PFSK-1 (cell line): ENCODE measurements at regions not wholly inside any gene's neighbourhood (a gene's known extent, or its start where the extent isn't known, plus 50 kb on each side); places are given as distances from the start of the nearest gene placed in this dataset.

Experiments used
- FOXP2 ChIP-seq: optimal IDR thresholded peaks from 2 replicates; pipeline ENCODE3; 2011; ENCODE audit warnings: borderline replicate concordance, control low read depth, inconsistent platforms; ENCODE audit not compliant: insufficient read depth; ENCODE audit errors: extremely low read length, extremely low read depth
- POLR2AphosphoS5 ChIP-seq: IDR thresholded peaks from 2 replicates; pipeline ENCODE4 v1.6.1; 2012; ENCODE audit warnings: low read depth, mild to moderate bottlenecking, control low read depth, low read length, moderate library complexity
- SIN3A ChIP-seq: IDR thresholded peaks from 2 replicates; pipeline ENCODE4 v1.6.1; 2012; ENCODE audit warnings: mild to moderate bottlenecking, low read length, moderate library complexity, borderline replicate concordance; ENCODE audit not compliant: insufficient read depth
- TAF1 ChIP-seq: IDR thresholded peaks from 2 replicates; pipeline ENCODE4 v1.6.1; 2012; ENCODE audit warnings: low read length, control low read depth, borderline replicate concordance; ENCODE audit not compliant: insufficient read depth
- TF ChIP-seq, protein P1 (sequence below), 2 experiments: IDR thresholded peaks; 2 replicates each; pipeline versions ENCODE4 v1.6.1 to v1.8.0; 2011 to 2012; ENCODE audit warnings: low read depth in 2 of 2, low read length in 2 of 2, control low read depth in 1 of 2, inconsistent platforms in 1 of 2, mild to moderate bottlenecking in 1 of 2, moderate library complexity in 1 of 2; ENCODE audit not compliant: insufficient read depth in 1 of 2

DNA sequence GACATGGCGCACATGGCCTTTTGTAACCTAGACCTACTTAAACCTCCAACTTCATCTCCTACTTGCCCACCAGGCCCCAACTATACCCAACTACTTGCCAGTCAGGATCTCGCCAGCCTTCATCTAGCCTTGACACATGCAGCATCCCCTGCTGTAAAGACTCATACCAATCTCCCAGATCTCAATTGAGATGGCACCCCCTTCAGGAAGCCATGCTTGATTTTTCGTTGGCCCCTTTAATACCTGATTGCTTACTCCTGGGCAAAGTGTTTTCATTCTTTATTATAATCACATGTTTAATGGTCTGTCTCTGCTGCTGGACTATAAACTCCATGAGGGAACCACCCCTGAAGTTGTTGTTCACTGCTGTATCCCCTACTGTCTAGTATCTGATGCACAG is 150.8 kb downstream of the SOX2 start:
- TF ChIP-seq POLR2AphosphoS5 (no peak), TAF1 (no peak), SIN3A (no peak), FOXP2 (no peak)
- TF ChIP-seq, protein P1, sequence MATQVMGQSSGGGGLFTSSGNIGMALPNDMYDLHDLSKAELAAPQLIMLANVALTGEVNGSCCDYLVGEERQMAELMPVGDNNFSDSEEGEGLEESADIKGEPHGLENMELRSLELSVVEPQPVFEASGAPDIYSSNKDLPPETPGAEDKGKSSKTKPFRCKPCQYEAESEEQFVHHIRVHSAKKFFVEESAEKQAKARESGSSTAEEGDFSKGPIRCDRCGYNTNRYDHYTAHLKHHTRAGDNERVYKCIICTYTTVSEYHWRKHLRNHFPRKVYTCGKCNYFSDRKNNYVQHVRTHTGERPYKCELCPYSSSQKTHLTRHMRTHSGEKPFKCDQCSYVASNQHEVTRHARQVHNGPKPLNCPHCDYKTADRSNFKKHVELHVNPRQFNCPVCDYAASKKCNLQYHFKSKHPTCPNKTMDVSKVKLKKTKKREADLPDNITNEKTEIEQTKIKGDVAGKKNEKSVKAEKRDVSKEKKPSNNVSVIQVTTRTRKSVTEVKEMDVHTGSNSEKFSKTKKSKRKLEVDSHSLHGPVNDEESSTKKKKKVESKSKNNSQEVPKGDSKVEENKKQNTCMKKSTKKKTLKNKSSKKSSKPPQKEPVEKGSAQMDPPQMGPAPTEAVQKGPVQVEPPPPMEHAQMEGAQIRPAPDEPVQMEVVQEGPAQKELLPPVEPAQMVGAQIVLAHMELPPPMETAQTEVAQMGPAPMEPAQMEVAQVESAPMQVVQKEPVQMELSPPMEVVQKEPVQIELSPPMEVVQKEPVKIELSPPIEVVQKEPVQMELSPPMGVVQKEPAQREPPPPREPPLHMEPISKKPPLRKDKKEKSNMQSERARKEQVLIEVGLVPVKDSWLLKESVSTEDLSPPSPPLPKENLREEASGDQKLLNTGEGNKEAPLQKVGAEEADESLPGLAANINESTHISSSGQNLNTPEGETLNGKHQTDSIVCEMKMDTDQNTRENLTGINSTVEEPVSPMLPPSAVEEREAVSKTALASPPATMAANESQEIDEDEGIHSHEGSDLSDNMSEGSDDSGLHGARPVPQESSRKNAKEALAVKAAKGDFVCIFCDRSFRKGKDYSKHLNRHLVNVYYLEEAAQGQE (IDR thresholded peaks at IDR 0.05; ENCODE audit: insufficient read depth in 1 of 2, low read depth in 2 of 2, low read length in 2 of 2), result no peak
